SKM-1 treated with dmso at 0.1 percent for 144 hours (cell line): ENCODE measurements at regions not wholly inside any gene's neighbourhood (a gene's known extent, or its start where the extent isn't known, plus 50 kb on each side); places are given as distances from the start of the nearest gene placed in this dataset.
A peak's percentile ranks its signal among the peaks of the same experiment; 100 is the strongest.
"Not testable (repeated sequence)": the region's sequence is repeated elsewhere in the genome, so short reads cannot be mapped to it uniquely, and the experiment has no call there.

ENCODE experiments used
- DNase-seq: peaks from one replicate; lab custom pipeline; 2025; ENCODE audit not compliant: unreplicated experiment; lab: John Stamatoyannopoulos, UW

DNA sequence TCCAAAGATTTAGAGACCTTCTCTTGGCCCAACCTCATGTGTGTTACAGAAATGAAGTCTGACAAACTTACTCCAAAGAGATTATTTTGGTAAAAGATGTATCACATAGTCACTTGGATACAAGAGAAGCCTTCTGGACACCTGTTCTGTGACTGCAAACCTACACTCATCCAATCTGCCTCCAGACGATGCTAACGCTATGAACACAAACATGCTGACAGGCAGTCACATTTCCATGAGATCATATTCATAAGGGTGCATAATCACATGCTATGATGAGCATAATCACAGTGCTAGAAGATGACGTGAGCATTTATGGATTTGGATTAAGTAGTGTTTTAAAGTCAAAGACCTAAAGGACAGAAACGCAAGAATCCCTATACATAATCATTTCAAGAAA is 340.2 kb downstream of the HACE1 start:
- DNase-seq, result no peak

DNA sequence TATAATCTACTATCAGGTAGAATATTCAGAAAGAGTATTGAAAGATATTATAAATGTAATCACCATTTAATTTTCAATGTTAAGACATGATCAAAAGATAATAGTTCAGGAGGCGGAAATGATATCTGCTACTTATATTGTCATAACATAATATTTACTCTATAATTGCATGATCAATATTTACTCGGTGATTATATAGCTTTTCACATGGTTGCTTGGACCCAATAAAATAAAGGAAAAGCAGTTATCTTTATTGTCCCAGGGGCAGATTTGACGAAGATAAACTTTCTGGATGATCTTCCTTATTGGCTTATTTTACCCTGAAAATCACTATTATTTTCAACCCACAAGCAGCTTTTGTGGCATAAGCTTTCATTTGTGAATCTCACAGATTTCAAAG is 350.4 kb downstream of the HACE1 start:
- DNase-seq, result no peak

DNA sequence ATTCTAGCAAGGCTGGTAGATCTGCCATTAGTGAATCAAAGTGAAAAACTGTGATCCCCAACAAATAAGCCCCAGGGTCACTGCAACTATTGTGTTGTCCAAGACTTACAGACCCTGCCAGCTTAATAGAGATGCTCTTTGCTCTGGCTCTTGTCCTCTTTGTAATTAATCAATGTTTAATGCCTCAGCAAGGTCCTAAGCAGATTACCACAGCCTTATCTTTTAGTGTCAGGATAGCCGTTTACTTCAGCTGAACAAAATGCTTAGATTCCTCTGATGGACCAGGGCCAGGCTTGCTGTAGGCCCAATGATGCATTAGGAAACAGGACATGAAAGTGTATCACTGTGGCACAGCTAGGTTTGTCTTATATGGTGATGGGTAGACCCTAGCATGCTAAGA is 353.3 kb downstream of the HACE1 start:
- DNase-seq, result no peak

DNA sequence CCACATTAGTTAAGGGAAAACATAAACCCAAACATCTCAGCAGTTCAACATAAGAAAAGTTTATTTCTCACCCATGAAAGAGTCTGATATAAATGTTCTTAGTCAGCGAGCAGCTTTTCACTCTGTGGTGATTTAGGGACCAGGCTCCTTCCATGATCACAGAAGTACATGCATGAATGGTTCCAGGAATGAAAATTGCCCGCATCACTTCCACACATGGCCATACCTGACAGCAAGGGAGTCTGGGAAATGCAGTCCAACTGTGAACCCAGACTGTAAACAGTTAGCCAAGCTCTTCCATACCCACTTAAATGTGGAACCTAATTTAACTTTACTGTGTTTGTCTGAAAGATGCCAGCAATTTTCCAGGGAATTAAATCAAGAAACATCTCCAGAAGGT is 353.9 kb downstream of the HACE1 start:
- no peak for DNase-seq

DNA sequence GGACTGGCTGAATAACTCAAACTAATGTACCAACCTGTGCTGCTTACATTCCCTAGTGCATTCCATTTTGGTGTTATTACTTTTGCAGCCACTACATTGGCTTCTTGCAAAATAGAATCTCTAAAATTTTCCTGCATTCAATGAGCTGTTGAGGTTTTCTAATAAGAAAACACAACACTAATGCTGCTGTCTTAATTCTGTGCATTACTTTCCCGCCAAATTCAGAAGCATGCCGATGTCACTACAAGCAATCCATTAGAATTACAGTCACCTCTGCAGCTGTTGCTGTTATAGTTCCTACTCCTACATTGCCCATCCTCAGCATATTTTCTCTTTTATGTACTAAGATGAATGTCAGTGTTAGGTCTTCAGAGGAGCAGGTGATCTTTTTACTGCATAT is 359.5 kb downstream of the HACE1 start:
- DNase-seq, result no peak

DNA sequence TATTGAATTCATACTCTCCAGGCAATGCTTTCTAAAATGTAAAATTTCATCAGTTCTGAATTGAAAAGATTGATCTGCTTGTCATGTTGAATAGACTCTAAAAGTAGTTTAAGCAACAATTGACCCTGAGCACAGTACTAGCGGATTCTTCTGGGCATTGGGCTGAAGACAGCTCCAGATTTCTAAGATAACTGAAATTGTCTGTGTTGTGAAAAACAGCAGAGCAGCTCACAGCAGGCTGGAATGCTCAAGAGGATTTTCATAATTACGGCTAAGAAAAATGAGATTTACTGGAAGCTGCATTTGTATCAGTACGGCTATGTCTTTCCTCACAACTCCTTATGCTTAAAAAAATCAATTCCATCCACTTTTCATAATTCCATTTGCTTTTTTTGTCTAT is 373.7 kb downstream of the HACE1 start:
- no peak for DNase-seq

DNA sequence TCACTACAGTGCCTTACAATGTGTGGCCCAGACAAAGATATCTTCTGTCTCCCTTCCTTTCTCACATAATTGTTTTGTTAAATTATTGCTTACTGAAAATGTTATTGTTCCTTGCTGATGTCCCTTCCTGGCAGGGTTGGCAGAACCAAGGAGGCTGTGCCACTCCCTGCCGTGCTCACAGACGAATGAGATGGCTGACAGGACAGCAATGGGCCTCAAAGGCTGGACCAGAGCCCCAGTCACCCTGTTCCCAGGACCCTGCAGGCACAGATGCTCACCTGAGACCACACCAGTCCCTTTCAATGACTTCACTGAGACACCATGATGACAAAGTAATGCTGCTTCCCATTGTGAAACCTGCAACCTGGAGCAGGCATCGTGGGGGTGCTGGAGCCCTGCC is 375.1 kb downstream of the HACE1 start:
- DNase-seq, result no peak

DNA sequence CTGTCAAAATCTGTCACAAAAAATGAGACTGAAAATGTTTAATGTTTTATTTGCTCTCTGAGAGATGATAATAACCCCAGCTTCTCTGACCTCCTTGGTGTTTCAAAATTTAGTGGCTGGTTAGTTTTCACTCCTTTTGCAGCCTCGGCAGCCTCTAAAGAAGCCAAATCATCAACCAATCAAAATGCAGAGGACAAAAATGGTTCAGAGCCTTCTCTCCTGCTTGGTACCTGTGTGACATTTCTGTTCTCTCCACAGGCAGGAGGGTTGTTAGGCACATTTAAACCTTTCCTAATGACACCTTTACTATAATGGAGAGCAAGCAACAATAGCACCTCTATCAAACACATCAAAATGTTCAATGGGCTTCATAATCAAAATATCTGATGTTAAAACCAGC is 375.5 kb downstream of the HACE1 start:
- no peak for DNase-seq

DNA sequence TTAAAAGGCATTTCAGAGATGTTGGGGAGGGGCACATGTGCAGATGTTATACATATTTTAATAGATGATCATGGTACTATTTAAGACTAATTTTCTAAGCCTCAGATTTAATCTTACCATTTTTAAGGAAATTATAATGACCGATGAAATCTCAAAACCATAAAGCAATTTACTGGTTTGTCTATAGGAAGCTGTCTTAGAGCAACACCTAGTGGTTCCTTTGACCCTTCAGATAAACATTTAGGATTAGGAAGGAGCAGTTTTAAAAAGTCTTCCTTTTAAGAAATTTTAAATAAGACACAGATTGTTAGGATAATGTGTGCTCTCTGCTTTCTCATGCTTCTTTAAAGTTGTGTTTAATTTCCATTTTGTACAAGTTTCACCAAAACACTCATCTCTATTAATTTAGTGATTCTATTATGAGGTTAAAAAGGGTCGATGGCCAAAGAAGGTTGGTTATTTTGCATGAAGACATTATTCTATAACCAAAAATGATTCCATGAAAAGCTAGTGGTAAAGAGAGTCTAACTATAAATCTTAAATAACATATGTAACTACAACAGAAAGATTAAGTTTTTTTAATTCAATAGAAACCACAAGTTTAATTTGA is 376.4 kb downstream of the HACE1 start:
- DNase-seq, result peak; percentile 50

DNA sequence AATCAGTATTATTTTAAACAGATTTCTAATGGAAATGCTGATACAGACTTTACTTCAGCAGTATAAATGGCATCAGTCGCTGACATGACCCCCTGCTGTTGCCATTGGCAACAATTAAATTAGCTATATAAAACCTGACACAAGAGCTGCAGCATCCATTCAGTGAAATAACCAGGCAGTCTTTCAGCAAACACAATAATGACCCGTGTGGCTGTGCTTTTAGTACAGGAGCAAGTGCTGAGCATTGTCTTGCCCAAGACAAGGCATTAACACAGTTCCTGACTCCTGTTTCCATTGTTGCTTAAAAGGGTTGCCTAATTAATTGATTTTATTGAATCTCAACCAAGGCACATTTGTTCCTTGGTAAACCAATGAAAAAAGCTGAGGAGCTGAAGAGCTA is 382.1 kb downstream of the HACE1 start:
- DNase-seq, result no peak

DNA sequence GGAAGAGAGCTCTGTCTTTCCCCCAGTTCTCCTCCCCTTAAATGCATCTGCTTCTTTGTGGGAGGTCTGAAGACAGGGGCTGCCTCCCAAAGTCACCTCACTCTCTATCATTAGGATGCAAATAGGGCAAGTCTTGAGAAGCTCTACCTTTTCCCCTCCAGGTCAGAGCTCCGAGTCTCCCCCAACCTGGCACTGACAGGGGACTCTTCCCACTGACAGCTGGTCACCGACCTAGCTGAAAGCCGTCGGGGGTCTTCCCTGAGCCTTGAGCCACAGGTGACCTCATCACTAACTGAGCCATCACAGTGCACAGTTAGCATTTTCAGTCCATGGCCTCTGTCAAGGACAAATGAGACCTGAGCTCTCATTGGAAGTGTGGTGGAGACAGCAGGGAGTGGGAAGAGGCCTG is 386.7 kb downstream of the HACE1 start:
- no peak for DNase-seq

DNA sequence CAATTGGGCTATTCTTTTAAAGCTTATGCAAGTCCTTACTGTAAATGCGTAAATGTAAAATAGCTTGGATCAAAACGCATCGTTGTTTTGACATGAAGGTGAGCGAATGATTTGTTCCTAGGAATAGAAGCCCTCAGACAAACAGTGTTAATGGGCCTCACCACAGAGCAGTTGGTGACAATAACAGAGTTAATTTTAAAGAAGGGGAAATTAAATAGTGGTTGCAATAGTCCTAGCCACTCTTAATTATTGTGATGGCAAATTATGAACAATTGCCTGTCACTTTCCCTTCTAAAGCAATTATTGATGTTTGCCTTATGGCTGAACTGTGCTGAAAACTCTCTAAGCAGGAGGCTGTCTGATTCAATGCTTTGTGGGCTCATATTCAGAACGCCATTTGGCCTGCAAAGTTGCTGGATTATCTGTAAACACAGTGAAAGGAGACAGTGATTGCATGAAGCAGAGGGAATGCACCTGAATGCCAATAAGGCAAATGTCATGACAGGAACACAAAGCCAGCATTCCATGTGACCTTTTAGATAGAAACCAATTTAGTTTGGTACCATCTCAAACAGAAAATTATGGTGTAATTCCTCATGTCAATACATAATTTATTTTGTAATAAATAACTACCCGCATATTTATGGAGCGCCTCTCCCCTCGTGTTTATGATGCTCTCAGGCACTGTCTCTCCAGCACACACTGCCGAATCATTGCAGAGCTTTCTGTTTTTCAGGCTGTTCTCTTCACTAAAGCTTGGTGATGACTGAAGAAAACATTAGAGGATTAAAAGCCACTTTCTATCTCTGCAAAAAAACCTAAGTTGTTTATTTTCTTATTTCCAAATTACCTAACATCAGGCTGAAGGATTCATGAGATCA is 387.5 kb downstream of the HACE1 start:
- DNase-seq, result no peak

DNA sequence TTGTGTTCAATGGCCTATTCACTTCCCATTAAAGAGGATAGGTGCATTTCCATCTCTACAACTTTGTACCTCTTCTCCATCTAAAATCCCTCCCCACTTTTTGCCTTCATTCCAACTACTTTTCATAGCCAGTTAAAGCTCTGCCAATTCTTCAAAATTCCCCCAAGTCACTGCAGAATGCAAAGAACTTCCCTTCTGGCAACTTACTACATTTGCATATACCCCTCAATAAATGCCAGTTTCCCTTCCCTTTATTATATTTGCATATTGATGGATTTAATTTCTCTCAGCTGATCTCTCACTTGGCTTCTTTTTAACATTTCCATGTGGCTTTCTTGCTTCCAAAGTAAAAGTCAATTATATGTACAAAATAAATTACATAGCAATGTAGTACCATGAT is 393.4 kb downstream of the HACE1 start:
- no peak for DNase-seq

DNA sequence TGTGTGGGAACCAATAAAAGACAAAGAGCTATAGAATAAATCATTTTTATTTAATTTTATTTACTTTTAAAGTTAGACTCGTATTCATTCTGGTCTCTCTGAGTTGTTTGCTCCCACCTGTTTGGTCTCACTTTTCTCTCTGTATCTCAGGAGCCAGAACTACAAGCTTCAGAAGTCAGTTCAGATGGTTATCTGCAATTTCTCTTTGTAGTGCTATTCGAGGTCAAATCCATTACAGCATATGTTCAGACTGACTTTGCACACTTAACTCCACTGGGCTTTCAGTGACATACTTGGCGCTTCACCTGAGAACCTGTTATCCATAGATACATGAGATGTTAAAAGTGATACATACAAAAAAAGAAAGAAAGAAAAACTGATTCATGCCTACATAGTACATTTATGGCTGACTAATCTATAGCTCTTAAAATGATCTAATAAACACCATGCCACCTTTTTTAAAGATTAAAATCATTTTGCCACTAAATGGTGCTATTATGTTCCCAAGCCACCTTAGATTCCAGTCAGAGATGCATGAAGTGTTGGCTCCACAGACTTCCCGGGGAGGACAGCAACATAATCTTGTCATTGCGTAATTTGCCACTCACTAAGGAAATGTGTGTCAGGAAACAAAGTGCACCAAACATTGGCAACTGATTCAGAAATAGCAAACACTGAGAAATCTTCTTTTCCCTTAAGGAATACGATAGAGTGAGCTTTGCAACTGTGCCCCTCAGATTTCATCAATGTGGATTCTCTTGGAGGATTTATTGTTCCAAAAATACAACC is 396.7 kb downstream of the HACE1 start:
- no peak for DNase-seq

DNA sequence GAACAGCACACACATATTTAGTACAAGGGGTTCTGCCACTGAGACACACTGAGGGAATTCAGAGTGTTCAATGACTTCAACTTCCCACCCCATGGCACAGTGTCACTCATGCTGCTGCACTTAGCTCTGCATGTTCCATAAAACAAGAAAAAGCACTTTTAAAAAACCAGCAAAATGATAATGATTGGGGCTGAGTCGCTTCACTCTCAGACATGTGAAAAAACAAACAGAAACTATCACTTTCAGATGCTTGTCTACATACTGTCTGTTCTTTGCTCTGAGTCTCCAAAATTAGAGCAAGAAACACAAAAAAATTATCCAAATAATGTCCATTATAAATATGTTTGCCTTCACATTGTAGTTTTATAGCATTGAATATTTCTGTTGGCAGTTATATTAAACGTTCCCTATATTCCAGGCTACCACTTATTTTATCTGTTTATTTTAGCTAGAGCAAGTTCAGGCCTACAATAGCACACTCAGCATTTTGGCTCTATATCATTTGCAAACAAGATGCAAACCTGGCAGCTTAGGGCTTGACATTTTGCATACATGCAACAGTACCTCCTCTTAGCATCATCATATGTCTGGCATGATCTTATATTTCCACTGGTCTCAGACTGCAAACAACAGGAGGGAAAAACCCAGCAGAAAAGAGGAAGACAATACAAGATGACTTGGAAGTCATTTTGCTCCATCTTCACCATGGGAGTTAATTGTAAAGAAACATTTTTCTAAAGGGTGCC is 398.8 kb downstream of the HACE1 start:
- no peak for DNase-seq

DNA sequence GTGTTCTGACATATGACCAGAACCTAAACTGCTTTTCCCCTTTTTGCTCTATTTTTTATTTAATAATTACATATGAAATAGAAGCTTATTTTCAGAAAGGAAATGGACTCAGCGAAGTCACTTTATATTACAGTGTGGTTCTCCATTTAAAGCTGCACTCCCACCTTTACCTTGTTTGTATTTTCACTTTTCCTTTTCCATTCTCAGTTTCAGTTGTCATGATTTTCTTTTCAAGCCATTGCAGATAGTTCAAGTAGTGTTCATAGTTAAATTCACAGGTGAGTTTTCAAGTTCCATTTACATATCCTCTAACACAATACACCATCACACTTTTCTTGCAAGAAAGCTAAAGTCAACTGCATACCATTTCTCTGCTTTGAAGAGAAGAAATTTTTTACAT is 400.2 kb downstream of the HACE1 start:
- no peak for DNase-seq

DNA sequence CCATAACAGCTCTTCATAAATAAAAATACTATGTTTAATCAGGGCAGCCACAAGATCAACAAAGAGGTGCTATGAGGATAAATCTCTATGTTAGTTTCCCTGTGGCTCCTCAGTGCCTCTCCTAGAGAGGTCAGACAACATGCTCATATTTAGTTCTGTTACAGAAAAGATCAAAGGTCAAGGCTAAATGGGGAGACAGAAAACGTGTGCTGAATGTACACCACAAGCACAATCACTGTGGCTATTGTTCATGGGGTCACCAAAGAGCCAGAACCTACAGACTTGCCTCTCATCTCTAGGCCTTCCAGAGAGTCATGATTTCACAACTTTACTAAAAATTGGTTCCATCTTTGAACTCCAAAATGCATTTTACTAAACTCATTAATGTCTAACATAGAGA is 409.8 kb downstream of the HACE1 start:
- no peak for DNase-seq

DNA sequence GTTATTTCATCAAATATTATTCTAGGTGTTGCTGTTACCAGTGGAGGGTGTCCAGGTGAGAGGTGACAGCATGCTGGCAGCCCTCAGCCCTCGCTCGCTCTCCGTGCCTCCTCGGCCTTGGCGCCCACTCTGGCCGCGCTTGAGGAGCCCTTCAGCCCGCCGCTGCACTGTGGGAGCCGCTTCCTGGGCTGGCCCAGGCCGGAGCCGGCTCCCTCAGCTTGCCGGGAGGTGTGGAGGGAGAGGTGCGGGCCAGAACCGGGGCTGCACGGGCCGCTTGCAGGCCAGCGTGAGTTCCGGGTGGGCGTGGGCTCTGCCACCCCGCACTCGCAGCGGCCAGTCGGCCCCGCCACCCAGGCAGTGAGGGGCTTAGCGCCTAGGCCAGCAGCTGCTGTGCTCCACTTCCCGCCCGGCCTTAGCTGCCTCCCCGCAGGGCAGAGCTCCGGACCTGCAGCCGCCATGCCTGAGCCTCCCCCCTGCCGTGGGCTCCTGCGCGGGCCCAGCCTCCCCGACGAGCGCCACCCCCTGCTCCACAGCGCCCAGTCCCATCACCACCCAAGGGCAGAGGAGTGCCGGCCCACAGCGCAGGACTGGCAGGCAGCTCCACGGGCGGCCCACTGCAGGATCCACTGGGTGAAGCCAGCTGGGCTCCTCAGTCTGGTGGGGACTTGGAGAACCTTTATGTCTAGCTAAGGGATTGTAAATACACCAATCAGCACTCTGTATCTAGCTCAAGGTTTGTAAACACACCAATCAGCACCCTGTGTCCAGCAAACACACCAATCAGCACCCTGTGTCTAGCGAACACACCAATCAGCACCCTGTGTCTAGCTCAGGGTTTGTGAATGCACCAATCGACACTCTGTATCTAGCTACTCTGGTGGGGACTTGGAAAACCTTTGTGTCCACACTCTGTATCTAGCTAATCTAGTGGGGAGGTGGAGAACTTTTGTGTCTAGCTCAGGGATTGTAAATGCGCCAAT is 413.3 kb downstream of the HACE1 start:
- DNase-seq, result not testable (repeated sequence)

DNA sequence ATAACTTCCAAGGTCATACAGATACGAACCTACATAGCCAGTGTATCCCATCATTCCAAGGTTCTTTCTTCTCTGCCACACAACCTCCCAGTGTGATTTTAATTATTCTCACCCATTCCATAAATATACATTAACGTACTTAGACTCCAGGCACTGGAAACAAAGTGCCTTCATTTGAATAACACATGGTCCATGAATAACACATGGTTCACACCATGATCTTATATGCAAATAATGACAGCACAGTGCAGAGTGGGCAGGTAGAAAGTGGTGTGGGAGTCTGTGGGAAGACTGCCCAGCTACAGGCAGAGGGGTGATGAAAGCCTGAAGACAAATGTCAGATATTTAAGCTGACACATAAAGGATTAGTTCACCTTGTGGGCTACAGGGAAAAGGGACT is 425.2 kb downstream of the HACE1 start:
- DNase-seq, result no peak

DNA sequence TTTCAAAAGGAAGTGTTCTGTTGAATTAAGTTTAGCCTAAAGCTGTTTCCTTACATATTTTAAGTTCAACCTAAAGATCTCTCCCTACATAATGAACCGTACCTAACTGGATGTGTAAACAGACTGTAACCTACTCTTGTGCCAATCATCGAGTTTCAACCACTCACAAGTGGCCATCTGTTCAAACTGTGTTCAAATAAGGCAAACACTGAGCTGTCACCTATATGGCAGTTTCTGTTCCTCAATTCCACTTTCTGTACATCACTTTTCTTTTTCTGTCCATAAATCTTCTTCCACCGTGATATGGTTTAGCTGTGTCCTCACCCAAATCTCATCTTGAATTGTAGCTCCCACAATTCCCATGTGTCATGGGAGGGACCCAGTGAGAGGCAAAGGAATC is 428.6 kb downstream of the HACE1 start:
- no peak for DNase-seq
